Right atrium auricular region (tissue), 2 donors: ENCODE measurements at regions not wholly inside any gene's neighbourhood (a gene's known extent, or its start where the extent isn't known, plus 50 kb on each side); places are given as distances from the start of the nearest gene placed in this dataset.

ENCODE experiments used
- DNase-seq: peaks from one replicate; pipeline ENCODE4 v3.0.0-alpha.2; 2019; ENCODE audit warnings: low spot score
- H3K27ac ChIP-seq, 2 donors: fragments of 200-600 bp; sonication (generic); 1 replicate in 1 of 2; 2 replicates in 1 of 2; pipeline ENCODE4 v1.5.1; 2016 to 2019
- H3K27me3 ChIP-seq, 2 donors: fragments of 200-600 bp; sonication (generic); one replicate each; pipeline versions ENCODE4 v1.5.1 to v1.6.0; 2017 to 2019
- H3K36me3 ChIP-seq: fragments of 200-600 bp; sonication (generic); one replicate; pipeline ENCODE4 v1.5.1; 2016
- H3K4me1 ChIP-seq, 2 donors: fragments of 200-600 bp; sonication (generic); one replicate each; pipeline versions ENCODE4 v1.5.1 to v1.6.0; 2017 to 2019
- H3K4me3 ChIP-seq, 2 donors: fragments of 200-600 bp; sonication (generic); 1 replicate in 1 of 2; 2 replicates in 1 of 2; pipeline ENCODE4 v1.5.1; 2017 to 2019; ENCODE audit warnings: mild to moderate bottlenecking in 1 of 2, moderate library complexity in 1 of 2
- H3K9me3 ChIP-seq, 2 donors: fragments of 200-600 bp; sonication (generic); one replicate each; pipeline ENCODE4 v1.5.1; 2019
- CTCF ChIP-seq, 2 donors: fragments of 200-600 bp; sonication (generic); IDR thresholded peaks; one replicate each; pipeline ENCODE4 v1.5.1; 2019; ENCODE audit warnings: antibody characterized with exemption in 2 of 2

- Histone ChIP-seq H3K27me3 (no peaks in the 10 kb centered on the region), H3K9me3 (no peaks in the 10 kb centered on the region), H3K27ac (no peak overlapping the region), H3K4me1 (no peaks in the 10 kb centered on the region), H3K4me3 (no peak overlapping the region), H3K36me3 (no peaks in the 10 kb centered on the region)
- DNase-seq, result no peak
- TF ChIP-seq CTCF (IDR thresholded peaks at IDR 0.05), result no peak
Observed at GRCh38 chr20:12014736-12015135, 97.0 kb downstream of the BTBD3 start.

- no peak overlapping the region for H3K27ac ChIP-seq
- H3K4me3 ChIP-seq, result no peak overlapping the region
- no peaks in the 10 kb centered on the region for H3K9me3 ChIP-seq
- no peak for DNase-seq
- H3K36me3 ChIP-seq, result no peaks in the 10 kb centered on the region
- no peaks in the 10 kb centered on the region for H3K27me3 ChIP-seq
- no peaks in the 10 kb centered on the region for H3K4me1 ChIP-seq
- no peak for TF ChIP-seq CTCF (IDR thresholded peaks at IDR 0.05)
Observed at GRCh38 chr20:12016291-12016690, 98.6 kb downstream of the BTBD3 start.

- no peak for DNase-seq
- Histone ChIP-seq H3K4me1 (no peaks in the 10 kb centered on the region), H3K4me3 (no peak overlapping the region), H3K36me3 (no peaks in the 10 kb centered on the region), H3K9me3 (no peaks in the 10 kb centered on the region), H3K27ac (no peak overlapping the region), H3K27me3 (no peaks in the 10 kb centered on the region)
- no peak for TF ChIP-seq CTCF (IDR thresholded peaks at IDR 0.05)
Observed at GRCh38 chr20:12019715-12020114, 102.0 kb downstream of the BTBD3 start.

- Histone ChIP-seq H3K36me3 (no peaks in the 10 kb centered on the region), H3K9me3 (no peaks in the 10 kb centered on the region), H3K4me3 (no peak overlapping the region), H3K27ac (no peak overlapping the region), H3K27me3 (no peaks in the 10 kb centered on the region), H3K4me1 (no peaks in the 10 kb centered on the region)
- DNase-seq, result no peak
- no peak for TF ChIP-seq CTCF (IDR thresholded peaks at IDR 0.05)
Observed at GRCh38 chr20:12020846-12021245, 103.2 kb downstream of the BTBD3 start.

- TF ChIP-seq CTCF (IDR thresholded peaks at IDR 0.05), result no peak
- DNase-seq, result no peak
- H3K27ac ChIP-seq, result no peak overlapping the region
- no peaks in the 10 kb centered on the region for H3K27me3 ChIP-seq
- no peaks in the 10 kb centered on the region for H3K4me1 ChIP-seq
- H3K36me3 ChIP-seq, result no peaks in the 10 kb centered on the region
- no peaks in the 10 kb centered on the region for H3K9me3 ChIP-seq
- H3K4me3 ChIP-seq, result no peak overlapping the region
Observed at GRCh38 chr20:12022126-12022525, 104.4 kb downstream of the BTBD3 start.

- no peak for TF ChIP-seq CTCF (IDR thresholded peaks at IDR 0.05)
- H3K27me3 ChIP-seq, result no peaks in the 10 kb centered on the region
- H3K36me3 ChIP-seq, result no peaks in the 10 kb centered on the region
- H3K4me3 ChIP-seq, result no peak overlapping the region
- no peak overlapping the region for H3K27ac ChIP-seq
- no peaks in the 10 kb centered on the region for H3K4me1 ChIP-seq
- H3K9me3 ChIP-seq, result no peaks in the 10 kb centered on the region
- no peak for DNase-seq
Observed at GRCh38 chr20:12023194-12023795, 105.6 kb downstream of the BTBD3 start.
